ENCODE measurements at regions not wholly inside any gene's neighbourhood (a gene's known extent, or its start where the extent isn't known, plus 50 kb on each side); places are given as distances from the start of the nearest gene placed in this dataset.

- TF ChIP-seq, protein P1, sequence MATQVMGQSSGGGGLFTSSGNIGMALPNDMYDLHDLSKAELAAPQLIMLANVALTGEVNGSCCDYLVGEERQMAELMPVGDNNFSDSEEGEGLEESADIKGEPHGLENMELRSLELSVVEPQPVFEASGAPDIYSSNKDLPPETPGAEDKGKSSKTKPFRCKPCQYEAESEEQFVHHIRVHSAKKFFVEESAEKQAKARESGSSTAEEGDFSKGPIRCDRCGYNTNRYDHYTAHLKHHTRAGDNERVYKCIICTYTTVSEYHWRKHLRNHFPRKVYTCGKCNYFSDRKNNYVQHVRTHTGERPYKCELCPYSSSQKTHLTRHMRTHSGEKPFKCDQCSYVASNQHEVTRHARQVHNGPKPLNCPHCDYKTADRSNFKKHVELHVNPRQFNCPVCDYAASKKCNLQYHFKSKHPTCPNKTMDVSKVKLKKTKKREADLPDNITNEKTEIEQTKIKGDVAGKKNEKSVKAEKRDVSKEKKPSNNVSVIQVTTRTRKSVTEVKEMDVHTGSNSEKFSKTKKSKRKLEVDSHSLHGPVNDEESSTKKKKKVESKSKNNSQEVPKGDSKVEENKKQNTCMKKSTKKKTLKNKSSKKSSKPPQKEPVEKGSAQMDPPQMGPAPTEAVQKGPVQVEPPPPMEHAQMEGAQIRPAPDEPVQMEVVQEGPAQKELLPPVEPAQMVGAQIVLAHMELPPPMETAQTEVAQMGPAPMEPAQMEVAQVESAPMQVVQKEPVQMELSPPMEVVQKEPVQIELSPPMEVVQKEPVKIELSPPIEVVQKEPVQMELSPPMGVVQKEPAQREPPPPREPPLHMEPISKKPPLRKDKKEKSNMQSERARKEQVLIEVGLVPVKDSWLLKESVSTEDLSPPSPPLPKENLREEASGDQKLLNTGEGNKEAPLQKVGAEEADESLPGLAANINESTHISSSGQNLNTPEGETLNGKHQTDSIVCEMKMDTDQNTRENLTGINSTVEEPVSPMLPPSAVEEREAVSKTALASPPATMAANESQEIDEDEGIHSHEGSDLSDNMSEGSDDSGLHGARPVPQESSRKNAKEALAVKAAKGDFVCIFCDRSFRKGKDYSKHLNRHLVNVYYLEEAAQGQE (IDR thresholded peaks at IDR 0.05; ENCODE audit: borderline replicate concordance in 1 of 2, low read depth in 1 of 2, low read length in 2 of 2) = no peak; a peak in 1 of 4 replicates
- TF ChIP-seq PLRG1 (conservative IDR thresholded peaks at IDR 0.05) = no peak
- 0 out of 2 replicates have a peak, but pooled peaks have one; percentile 11 for TF ChIP-seq FOXA3 (CRISPR knock-in tag; IDR thresholded peaks at IDR 0.05)
- no peak for TF ChIP-seq ZNF138 (CRISPR knock-in tag; IDR thresholded peaks at IDR 0.05; ENCODE audit: low read depth)
- TF ChIP-seq, protein P2, sequence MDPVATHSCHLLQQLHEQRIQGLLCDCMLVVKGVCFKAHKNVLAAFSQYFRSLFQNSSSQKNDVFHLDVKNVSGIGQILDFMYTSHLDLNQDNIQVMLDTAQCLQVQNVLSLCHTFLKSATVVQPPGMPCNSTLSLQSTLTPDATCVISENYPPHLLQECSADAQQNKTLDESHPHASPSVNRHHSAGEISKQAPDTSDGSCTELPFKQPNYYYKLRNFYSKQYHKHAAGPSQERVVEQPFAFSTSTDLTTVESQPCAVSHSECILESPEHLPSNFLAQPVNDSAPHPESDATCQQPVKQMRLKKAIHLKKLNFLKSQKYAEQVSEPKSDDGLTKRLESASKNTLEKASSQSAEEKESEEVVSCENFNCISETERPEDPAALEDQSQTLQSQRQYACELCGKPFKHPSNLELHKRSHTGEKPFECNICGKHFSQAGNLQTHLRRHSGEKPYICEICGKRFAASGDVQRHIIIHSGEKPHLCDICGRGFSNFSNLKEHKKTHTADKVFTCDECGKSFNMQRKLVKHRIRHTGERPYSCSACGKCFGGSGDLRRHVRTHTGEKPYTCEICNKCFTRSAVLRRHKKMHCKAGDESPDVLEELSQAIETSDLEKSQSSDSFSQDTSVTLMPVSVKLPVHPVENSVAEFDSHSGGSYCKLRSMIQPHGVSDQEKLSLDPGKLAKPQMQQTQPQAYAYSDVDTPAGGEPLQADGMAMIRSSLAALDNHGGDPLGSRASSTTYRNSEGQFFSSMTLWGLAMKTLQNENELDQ (CRISPR knock-in tag; IDR thresholded peaks at IDR 0.05; ENCODE audit: borderline replicate concordance) = no peak
- TF ChIP-seq ZNF660 (CRISPR knock-in tag; IDR thresholded peaks at IDR 0.05; ENCODE audit: borderline replicate concordance, low read depth) = no peak
- TF ChIP-seq ZNF776 (CRISPR knock-in tag; IDR thresholded peaks at IDR 0.05) = no peak
- TF ChIP-seq ZNF737 (CRISPR knock-in tag; IDR thresholded peaks at IDR 0.05; ENCODE audit: borderline replicate concordance) = no peak
- no peak for TF ChIP-seq RAD51 (IDR thresholded peaks at IDR 0.05; ENCODE audit: borderline replicate concordance)
- no peak for TF ChIP-seq FLYWCH1 (CRISPR knock-in tag; IDR thresholded peaks at IDR 0.05)
- TF ChIP-seq CREM (IDR thresholded peaks at IDR 0.05) = peak; percentile 36; the same call in 1 of the 2 replicates
- no peak for TF ChIP-seq CREM (CRISPR knock-in tag; IDR thresholded peaks at IDR 0.05)
- TF ChIP-seq CEBPB (IDR thresholded peaks at IDR 0.05; ENCODE audit: borderline replicate concordance, low read depth, low read length) = no peak
- no peak for TF ChIP-seq ZFYVE20 (CRISPR knock-in tag; IDR thresholded peaks at IDR 0.05; ENCODE audit: borderline replicate concordance, low read depth)
- no peak for TF ChIP-seq CSRNP2 (CRISPR knock-in tag; conservative IDR thresholded peaks at IDR 0.05; ENCODE audit: low read depth)
- TF ChIP-seq MED8 (CRISPR knock-in tag; IDR thresholded peaks at IDR 0.05; ENCODE audit: insufficient replicate concordance) = no peak
- no peak for TF ChIP-seq SMAD1 (CRISPR knock-in tag; IDR thresholded peaks at IDR 0.05; ENCODE audit: borderline replicate concordance, low read depth)
- peak; percentile 46 for TF ChIP-seq ZFX (CRISPR knock-in tag; IDR thresholded peaks at IDR 0.05; ENCODE audit: low read depth)
- TF ChIP-seq, protein P3, sequence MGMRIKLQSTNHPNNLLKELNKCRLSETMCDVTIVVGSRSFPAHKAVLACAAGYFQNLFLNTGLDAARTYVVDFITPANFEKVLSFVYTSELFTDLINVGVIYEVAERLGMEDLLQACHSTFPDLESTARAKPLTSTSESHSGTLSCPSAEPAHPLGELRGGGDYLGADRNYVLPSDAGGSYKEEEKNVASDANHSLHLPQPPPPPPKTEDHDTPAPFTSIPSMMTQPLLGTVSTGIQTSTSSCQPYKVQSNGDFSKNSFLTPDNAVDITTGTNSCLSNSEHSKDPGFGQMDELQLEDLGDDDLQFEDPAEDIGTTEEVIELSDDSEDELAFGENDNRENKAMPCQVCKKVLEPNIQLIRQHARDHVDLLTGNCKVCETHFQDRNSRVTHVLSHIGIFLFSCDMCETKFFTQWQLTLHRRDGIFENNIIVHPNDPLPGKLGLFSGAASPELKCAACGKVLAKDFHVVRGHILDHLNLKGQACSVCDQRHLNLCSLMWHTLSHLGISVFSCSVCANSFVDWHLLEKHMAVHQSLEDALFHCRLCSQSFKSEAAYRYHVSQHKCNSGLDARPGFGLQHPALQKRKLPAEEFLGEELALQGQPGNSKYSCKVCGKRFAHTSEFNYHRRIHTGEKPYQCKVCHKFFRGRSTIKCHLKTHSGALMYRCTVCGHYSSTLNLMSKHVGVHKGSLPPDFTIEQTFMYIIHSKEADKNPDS (CRISPR knock-in tag; IDR thresholded peaks at IDR 0.05) = no peak
Observed at GRCh38 chr6:47126647-47127391, 84.7 kb upstream of the ADGRF1 start (continued).
